ENCODE measurements at regions not wholly inside any gene's neighbourhood (a gene's known extent, or its start where the extent isn't known, plus 50 kb on each side); places are given as distances from the start of the nearest gene placed in this dataset.
"Not testable (repeated sequence)": the region's sequence is repeated elsewhere in the genome, so short reads cannot be mapped to it uniquely, and the experiment has no call there.

DNA sequence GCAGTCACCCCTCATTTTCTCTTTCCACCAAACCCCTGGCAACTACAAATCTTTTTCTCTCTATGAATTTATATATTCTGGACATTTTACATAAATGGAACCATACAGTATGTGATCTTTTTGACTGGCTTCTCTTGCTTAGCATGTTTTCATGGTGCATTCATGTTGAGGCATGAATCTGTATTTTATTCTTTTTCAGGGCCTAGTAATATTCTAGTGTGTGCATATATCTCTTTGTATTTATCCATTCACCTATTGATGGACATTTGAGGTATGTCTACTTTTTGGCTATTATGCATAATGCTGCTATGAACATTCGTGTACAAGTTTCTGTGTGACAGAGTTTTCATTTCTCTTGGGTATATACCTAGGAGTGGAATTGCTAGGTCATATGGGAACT is 78.2 kb downstream of the HACD1 start:
- no peaks in the 10 kb centered on the region for H3K9me3 ChIP-seq (ENCODE audit: control insufficient read depth in 3 of 3, low read length in 3 of 3)
- no peak overlapping the region for H3K9ac ChIP-seq (ENCODE audit: low read depth in 1 of 3, low read length in 3 of 3)
- H3K36me3 ChIP-seq (ENCODE audit: control insufficient read depth in 3 of 3, insufficient read depth in 3 of 3, low read length in 3 of 3): no peaks in the 10 kb centered on the region
- no peaks in the 10 kb centered on the region for H3K4me1 ChIP-seq (ENCODE audit: control insufficient read depth in 3 of 3, insufficient read depth in 3 of 3, low read length in 3 of 3)
- no peak overlapping the region for H3K4me3 ChIP-seq (ENCODE audit: low read length in 3 of 3)
- no peak overlapping the region for H3K27ac ChIP-seq (ENCODE audit: low read depth, low read length)
- H3K27me3 ChIP-seq (ENCODE audit: control insufficient read depth in 3 of 3, insufficient read depth in 3 of 3, low read length in 3 of 3): no peaks in the 10 kb centered on the region

DNA sequence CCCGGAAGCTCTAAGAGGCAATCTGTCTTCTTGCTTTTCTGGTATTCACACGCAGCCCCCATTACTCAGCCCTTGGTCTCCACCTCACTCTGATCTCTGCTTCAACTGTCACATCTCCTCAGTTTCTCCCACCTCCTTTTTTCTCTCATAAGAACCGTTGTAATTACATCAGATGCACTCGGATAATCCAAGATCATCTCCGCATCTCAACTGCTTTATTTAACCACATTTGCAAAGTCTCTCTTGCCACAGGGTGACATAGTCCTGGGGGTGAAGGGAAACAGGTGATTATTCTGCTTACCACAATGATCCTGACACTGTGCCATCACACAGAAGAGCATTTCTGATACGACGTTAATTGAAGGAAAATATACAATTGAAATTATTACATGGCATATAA is 79.9 kb downstream of the HACD1 start:
- H3K9me3 ChIP-seq (ENCODE audit: control insufficient read depth in 3 of 3, low read length in 3 of 3): no peaks in the 10 kb centered on the region
- no peaks in the 10 kb centered on the region for H3K36me3 ChIP-seq (ENCODE audit: control insufficient read depth in 3 of 3, insufficient read depth in 3 of 3, low read length in 3 of 3)
- H3K4me1 ChIP-seq (ENCODE audit: control insufficient read depth in 3 of 3, insufficient read depth in 3 of 3, low read length in 3 of 3): no peaks in the 10 kb centered on the region
- H3K4me3 ChIP-seq (ENCODE audit: low read length in 3 of 3): no peak overlapping the region
- no peak overlapping the region for H3K9ac ChIP-seq (ENCODE audit: low read depth in 1 of 3, low read length in 3 of 3)
- H3K27ac ChIP-seq (ENCODE audit: low read depth, low read length): no peak overlapping the region
- no peaks in the 10 kb centered on the region for H3K27me3 ChIP-seq (ENCODE audit: control insufficient read depth in 3 of 3, insufficient read depth in 3 of 3, low read length in 3 of 3)

DNA sequence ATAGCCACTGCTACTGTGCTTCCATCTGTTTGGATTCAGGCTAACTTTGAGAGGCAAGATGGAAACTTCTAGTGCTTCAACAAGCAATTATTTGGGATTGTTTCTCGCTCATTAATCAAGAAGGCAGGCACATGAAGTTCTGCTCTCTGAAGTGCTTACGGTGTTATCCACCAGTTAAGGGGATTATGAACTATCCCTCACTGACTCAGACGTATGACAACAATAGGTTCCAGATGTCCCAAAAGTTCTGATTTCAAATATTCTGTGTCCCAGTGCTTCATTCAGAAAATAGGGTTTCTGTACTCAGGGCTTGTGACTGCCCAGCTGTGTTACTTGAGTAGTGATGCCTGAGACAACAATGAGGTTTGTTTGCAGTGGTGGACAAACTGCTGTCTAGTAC is 81.0 kb downstream of the HACD1 start:
- Histone ChIP-seq H3K27me3 (ENCODE audit: control insufficient read depth in 3 of 3, insufficient read depth in 3 of 3, low read length in 3 of 3) (no peaks in the 10 kb centered on the region), H3K27ac (ENCODE audit: low read depth, low read length) (no peak overlapping the region), H3K9me3 (ENCODE audit: control insufficient read depth in 3 of 3, low read length in 3 of 3) (no peaks in the 10 kb centered on the region), H3K36me3 (ENCODE audit: control insufficient read depth in 3 of 3, insufficient read depth in 3 of 3, low read length in 3 of 3) (no peaks in the 10 kb centered on the region), H3K4me3 (ENCODE audit: low read length in 3 of 3) (no peak overlapping the region), H3K4me1 (ENCODE audit: control insufficient read depth in 3 of 3, insufficient read depth in 3 of 3, low read length in 3 of 3) (no peaks in the 10 kb centered on the region), H3K9ac (ENCODE audit: low read depth in 1 of 3, low read length in 3 of 3) (no peak overlapping the region)

DNA sequence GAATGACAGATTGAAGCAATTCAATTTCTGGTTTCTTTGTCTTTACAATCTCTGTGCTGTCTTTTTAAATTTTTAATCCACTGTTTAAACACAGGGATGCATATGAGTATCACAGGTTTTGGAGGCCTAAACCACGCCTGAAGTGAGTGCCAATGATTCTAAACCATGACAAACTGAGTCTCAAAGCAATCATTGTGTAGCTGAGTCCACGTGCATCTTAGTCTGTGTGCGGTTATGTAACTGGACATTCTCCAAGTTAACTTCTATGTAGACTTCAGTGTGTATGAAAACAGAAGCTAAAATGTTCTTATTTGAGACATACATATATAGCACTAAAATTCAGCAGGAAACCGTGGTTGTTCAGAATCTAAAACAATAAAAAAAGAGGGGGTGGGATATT is 79.3 kb upstream of the ST8SIA6 start:
- no peaks in the 10 kb centered on the region for H3K9me3 ChIP-seq (ENCODE audit: control insufficient read depth in 3 of 3, low read length in 3 of 3)
- no peak overlapping the region for H3K27ac ChIP-seq (ENCODE audit: low read depth, low read length)
- no peak overlapping the region for H3K4me3 ChIP-seq (ENCODE audit: low read length in 3 of 3)
- H3K9ac ChIP-seq (ENCODE audit: low read depth in 1 of 3, low read length in 3 of 3): no peak overlapping the region
- H3K4me1 ChIP-seq (ENCODE audit: control insufficient read depth in 3 of 3, insufficient read depth in 3 of 3, low read length in 3 of 3): no peaks in the 10 kb centered on the region
- H3K36me3 ChIP-seq (ENCODE audit: control insufficient read depth in 3 of 3, insufficient read depth in 3 of 3, low read length in 3 of 3): no peaks in the 10 kb centered on the region
- H3K27me3 ChIP-seq (ENCODE audit: control insufficient read depth in 3 of 3, insufficient read depth in 3 of 3, low read length in 3 of 3): no peaks in the 10 kb centered on the region

DNA sequence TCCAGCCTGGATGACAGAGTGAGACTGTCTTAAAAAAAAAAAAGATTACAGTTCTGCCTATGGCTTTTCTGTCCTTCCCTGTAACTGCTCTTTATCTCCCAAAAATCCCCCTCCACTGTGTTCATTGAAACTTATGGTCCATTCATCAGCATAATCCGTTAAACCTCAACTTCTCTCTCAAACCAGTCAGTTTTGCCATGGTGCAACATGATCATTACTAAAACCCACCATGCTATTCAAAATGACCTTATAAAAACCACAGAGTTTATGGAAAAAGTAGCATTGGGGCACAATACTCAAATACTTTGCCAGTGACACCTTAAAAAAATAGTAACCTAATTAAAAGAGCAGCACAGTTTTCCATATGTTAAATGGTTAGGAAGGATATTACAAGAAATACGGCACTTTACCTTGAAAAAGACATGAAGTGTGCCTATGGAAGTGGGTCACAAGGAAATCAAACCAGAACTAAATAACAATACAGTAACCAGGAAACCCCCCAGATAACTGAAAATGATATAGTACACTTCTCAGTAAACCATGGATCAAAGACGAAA is 74.0 kb upstream of the ST8SIA6 start:
- Histone ChIP-seq H3K27me3 (ENCODE audit: control insufficient read depth in 3 of 3, insufficient read depth in 3 of 3, low read length in 3 of 3) (no peaks in the 10 kb centered on the region), H3K9ac (ENCODE audit: low read depth in 1 of 3, low read length in 3 of 3) (no peak overlapping the region), H3K27ac (ENCODE audit: low read depth, low read length) (no peak overlapping the region), H3K4me1 (ENCODE audit: control insufficient read depth in 3 of 3, insufficient read depth in 3 of 3, low read length in 3 of 3) (no peaks in the 10 kb centered on the region), H3K4me3 (ENCODE audit: low read length in 3 of 3) (no peak overlapping the region), H3K36me3 (ENCODE audit: control insufficient read depth in 3 of 3, insufficient read depth in 3 of 3, low read length in 3 of 3) (no peaks in the 10 kb centered on the region), H3K9me3 (ENCODE audit: control insufficient read depth in 3 of 3, low read length in 3 of 3) (no peaks in the 10 kb centered on the region)

DNA sequence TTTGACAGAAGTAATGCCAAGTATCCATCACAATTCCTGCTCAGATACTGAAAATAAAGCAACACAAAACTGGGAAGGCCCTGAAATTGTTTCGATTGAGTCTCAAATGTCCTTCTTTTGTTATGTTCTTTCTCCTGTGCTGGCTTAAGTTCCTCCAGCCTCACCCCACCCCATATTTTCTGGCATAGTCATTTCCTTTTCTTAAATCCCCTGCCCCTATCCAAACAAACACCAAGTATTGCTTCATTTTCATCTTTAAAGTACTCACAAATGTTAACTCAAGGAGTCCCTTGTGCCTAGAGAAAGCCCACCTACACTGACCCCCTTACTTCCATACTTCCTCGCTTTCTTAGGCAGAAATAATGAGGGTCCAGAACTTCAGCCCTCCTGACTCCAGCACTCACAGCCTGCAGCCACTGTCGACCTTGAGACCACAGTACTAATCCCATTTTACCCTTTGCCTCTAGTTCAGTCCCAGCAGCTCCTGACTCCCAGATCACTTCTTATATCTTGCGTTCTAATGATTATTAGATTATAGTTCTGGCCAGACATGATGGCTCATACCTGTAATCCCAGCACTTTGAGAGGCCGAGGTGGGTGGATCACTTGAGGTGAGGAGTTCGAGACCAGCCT is 73.2 kb upstream of the ST8SIA6 start:
- H3K9me3 ChIP-seq (ENCODE audit: control insufficient read depth in 3 of 3, low read length in 3 of 3): no peaks in the 10 kb centered on the region
- no peak overlapping the region for H3K27ac ChIP-seq (ENCODE audit: low read depth, low read length)
- H3K4me3 ChIP-seq (ENCODE audit: low read length in 3 of 3): no peak overlapping the region
- no peak overlapping the region for H3K9ac ChIP-seq (ENCODE audit: low read depth in 1 of 3, low read length in 3 of 3)
- no peaks in the 10 kb centered on the region for H3K4me1 ChIP-seq (ENCODE audit: control insufficient read depth in 3 of 3, insufficient read depth in 3 of 3, low read length in 3 of 3)
- H3K27me3 ChIP-seq (ENCODE audit: control insufficient read depth in 3 of 3, insufficient read depth in 3 of 3, low read length in 3 of 3): no peaks in the 10 kb centered on the region
- H3K36me3 ChIP-seq (ENCODE audit: control insufficient read depth in 3 of 3, insufficient read depth in 3 of 3, low read length in 3 of 3): no peaks in the 10 kb centered on the region

DNA sequence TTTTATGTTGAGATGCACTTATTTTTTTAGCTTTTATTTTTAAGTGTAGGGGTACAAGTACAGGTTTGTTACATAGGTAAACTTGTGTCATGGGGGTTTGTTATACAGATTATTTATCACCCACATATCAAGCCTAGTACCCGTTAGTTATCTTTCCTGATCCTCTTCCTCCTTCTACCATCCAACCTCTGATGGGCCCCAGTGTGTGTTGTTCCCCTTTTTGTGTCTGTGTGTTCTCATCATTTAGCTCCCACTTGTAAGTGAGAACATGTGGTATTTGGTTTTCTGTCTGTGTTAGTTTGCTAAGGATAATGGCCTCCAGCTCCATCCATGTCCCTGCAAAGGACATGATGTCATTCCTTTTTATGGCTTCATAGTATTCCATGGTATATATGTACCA is 72.2 kb upstream of the ST8SIA6 start:
- H3K4me1 ChIP-seq (ENCODE audit: control insufficient read depth in 3 of 3, insufficient read depth in 3 of 3, low read length in 3 of 3); H3K27ac ChIP-seq (ENCODE audit: low read depth, low read length); H3K9ac ChIP-seq (ENCODE audit: low read depth in 1 of 3, low read length in 3 of 3); H3K9me3 ChIP-seq (ENCODE audit: control insufficient read depth in 3 of 3, low read length in 3 of 3); H3K36me3 ChIP-seq (ENCODE audit: control insufficient read depth in 3 of 3, insufficient read depth in 3 of 3, low read length in 3 of 3); H3K4me3 ChIP-seq (ENCODE audit: low read length in 3 of 3); H3K27me3 ChIP-seq (ENCODE audit: control insufficient read depth in 3 of 3, insufficient read depth in 3 of 3, low read length in 3 of 3): not testable (repeated sequence)

DNA sequence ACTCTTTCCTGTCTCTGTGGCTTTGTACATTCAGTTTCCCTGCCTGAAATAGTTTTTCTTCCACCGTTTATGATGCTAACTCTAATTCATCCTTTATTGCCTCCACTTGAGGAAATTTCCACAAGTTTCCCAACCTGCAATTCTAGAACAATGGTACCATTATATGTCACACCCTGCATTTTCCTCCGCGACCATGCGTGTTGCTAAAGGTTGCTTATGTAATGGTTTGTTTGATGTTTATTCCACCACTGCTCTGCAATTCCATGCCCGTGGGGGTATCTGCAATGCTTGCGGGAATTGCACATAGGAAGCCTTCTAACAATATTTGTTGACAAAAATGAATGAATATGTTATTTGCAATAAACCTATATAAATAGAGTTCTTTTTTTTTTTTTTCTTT is 69.5 kb upstream of the ST8SIA6 start:
- no peak overlapping the region for H3K4me3 ChIP-seq (ENCODE audit: low read length in 3 of 3)
- no peaks in the 10 kb centered on the region for H3K27me3 ChIP-seq (ENCODE audit: control insufficient read depth in 3 of 3, insufficient read depth in 3 of 3, low read length in 3 of 3)
- H3K9me3 ChIP-seq (ENCODE audit: control insufficient read depth in 3 of 3, low read length in 3 of 3): no peaks in the 10 kb centered on the region
- H3K36me3 ChIP-seq (ENCODE audit: control insufficient read depth in 3 of 3, insufficient read depth in 3 of 3, low read length in 3 of 3): no peaks in the 10 kb centered on the region
- no peak overlapping the region for H3K27ac ChIP-seq (ENCODE audit: low read depth, low read length)
- H3K9ac ChIP-seq (ENCODE audit: low read depth in 1 of 3, low read length in 3 of 3): no peak overlapping the region
- H3K4me1 ChIP-seq (ENCODE audit: control insufficient read depth in 3 of 3, insufficient read depth in 3 of 3, low read length in 3 of 3): no peaks in the 10 kb centered on the region

DNA sequence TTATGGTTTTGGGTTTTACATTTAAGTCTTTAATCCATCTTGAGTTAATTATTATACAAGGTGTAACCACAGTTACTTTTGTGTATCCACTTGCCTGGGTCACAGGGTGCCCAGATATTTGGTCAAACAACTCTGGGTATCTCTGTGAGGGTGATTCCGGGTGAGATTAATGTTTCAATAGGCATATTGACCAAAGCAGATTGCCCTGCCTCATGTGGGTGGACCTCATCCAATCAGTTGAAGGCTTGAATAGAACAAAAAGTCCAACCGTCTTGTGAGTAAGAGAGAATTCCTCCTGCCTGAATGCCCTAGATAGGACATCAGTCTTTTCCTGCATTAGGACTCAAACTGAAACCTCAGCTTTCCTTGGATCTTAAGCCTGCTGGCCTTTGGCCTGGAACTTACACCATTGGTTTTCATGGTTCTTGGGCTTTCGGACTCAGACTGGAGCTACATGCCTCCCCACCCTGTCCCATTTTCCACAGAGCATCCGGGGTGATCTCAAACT is 68.9 kb upstream of the ST8SIA6 start:
- H3K27ac ChIP-seq (ENCODE audit: low read depth, low read length): no peak overlapping the region
- H3K9me3 ChIP-seq (ENCODE audit: control insufficient read depth in 3 of 3, low read length in 3 of 3): no peaks in the 10 kb centered on the region

DNA sequence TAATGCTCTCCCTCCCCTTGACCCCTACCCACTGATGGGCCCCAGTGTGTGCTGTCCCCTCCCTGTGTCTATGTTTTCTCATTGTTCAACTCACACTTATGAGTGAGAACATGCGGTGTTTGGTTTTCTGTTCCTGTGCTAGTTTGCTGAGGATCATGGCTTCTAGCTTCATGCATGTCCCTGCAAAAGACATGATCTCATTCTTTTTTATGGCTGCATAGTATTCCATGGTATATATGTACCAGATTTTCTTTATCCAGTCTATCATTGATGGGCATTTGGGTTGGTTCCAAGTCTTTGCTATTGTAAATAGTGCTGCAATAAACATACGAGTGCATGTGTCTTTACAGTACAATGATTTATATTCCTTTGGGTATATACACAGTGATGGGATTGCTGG is 67.9 kb upstream of the ST8SIA6 start:
- H3K27me3 ChIP-seq (ENCODE audit: control insufficient read depth in 3 of 3, insufficient read depth in 3 of 3, low read length in 3 of 3); H3K4me3 ChIP-seq (ENCODE audit: low read length in 3 of 3); H3K36me3 ChIP-seq (ENCODE audit: control insufficient read depth in 3 of 3, insufficient read depth in 3 of 3, low read length in 3 of 3); H3K9ac ChIP-seq (ENCODE audit: low read depth in 1 of 3, low read length in 3 of 3); H3K9me3 ChIP-seq (ENCODE audit: control insufficient read depth in 3 of 3, low read length in 3 of 3); H3K27ac ChIP-seq (ENCODE audit: low read depth, low read length); H3K4me1 ChIP-seq (ENCODE audit: control insufficient read depth in 3 of 3, insufficient read depth in 3 of 3, low read length in 3 of 3): not testable (repeated sequence)

More for the DNA sequence above, 68.9 kb upstream of the ST8SIA6 start:
- H3K36me3 ChIP-seq (ENCODE audit: control insufficient read depth in 3 of 3, insufficient read depth in 3 of 3, low read length in 3 of 3): no peaks in the 10 kb centered on the region
- no peaks in the 10 kb centered on the region for H3K27me3 ChIP-seq (ENCODE audit: control insufficient read depth in 3 of 3, insufficient read depth in 3 of 3, low read length in 3 of 3)
- H3K4me3 ChIP-seq (ENCODE audit: low read length in 3 of 3): no peak overlapping the region
- H3K4me1 ChIP-seq (ENCODE audit: control insufficient read depth in 3 of 3, insufficient read depth in 3 of 3, low read length in 3 of 3): no peaks in the 10 kb centered on the region
- no peak overlapping the region for H3K9ac ChIP-seq (ENCODE audit: low read depth in 1 of 3, low read length in 3 of 3)

Measured in skeletal muscle tissue (tissue), 3 donors.